ENCODE measurements at regions not wholly inside any gene's neighbourhood (a gene's known extent, or its start where the extent isn't known, plus 50 kb on each side); places are given as distances from the start of the nearest gene placed in this dataset.

- ATAC-seq (replicated peaks in 1 of 2) (no peak), DNase-seq (no peak)
- no peaks in the 10 kb centered on the region for H3K4me1 Mint-ChIP-seq (ENCODE audit: low read depth)
- H3K27ac Mint-ChIP-seq = no peak overlapping the region
- H3K4me3 Mint-ChIP-seq = no peak overlapping the region
- no peaks in the 10 kb centered on the region for H3K9me3 Mint-ChIP-seq
- H3K27me3 Mint-ChIP-seq (ENCODE audit: low read depth) = no peaks in the 10 kb centered on the region
- H3K36me3 Mint-ChIP-seq (ENCODE audit: insufficient read depth in 2 of 2) = no peaks in the 10 kb centered on the region
These were observed 82.7 kb upstream of the PMEPA1 start for GRCh38 chr20:57792386-57793080.

- Mint-ChIP-seq H3K4me3 (no peak overlapping the region), H3K27me3 (ENCODE audit: low read depth) (no peaks in the 10 kb centered on the region), H3K4me1 (ENCODE audit: low read depth) (no peaks in the 10 kb centered on the region), H3K9me3 (no peaks in the 10 kb centered on the region), H3K36me3 (ENCODE audit: insufficient read depth in 2 of 2) (no peaks in the 10 kb centered on the region), H3K27ac (no peak overlapping the region)
- DNase-seq (no peak), ATAC-seq (replicated peaks in 1 of 2) (no peak)
These were observed 82.2 kb upstream of the PMEPA1 start for GRCh38 chr20:57791966-57792365.

GRCh38 chr20:57791178-57791962 lies 81.6 kb upstream of the PMEPA1 start:
- no peak overlapping the region for H3K4me3 Mint-ChIP-seq

GRCh38 chr20:57790176-57790575 lies 80.4 kb upstream of the PMEPA1 start:
- H3K4me3 Mint-ChIP-seq = no peak overlapping the region

More at GRCh38 chr20:57791178-57791962, 81.6 kb upstream of the PMEPA1 start:
- Mint-ChIP-seq H3K36me3 (ENCODE audit: insufficient read depth in 2 of 2) (no peaks in the 10 kb centered on the region), H3K27ac (no peak overlapping the region), H3K4me1 (ENCODE audit: low read depth) (no peaks in the 10 kb centered on the region), H3K27me3 (ENCODE audit: low read depth) (no peaks in the 10 kb centered on the region), H3K9me3 (no peaks in the 10 kb centered on the region)
- no peak for ATAC-seq (replicated peaks in 1 of 2)
- DNase-seq = no peak

GRCh38 chr20:57788936-57789613 lies 79.3 kb upstream of the PMEPA1 start:
- Mint-ChIP-seq H3K9me3 (no peaks in the 10 kb centered on the region), H3K27me3 (ENCODE audit: low read depth) (no peaks in the 10 kb centered on the region), H3K27ac (no peak overlapping the region), H3K4me3 (no peak overlapping the region), H3K36me3 (ENCODE audit: insufficient read depth in 2 of 2) (no peaks in the 10 kb centered on the region), H3K4me1 (ENCODE audit: low read depth) (no peaks in the 10 kb centered on the region)
- no peak for DNase-seq
- no peak for ATAC-seq (replicated peaks in 1 of 2)

More at GRCh38 chr20:57790176-57790575, 80.4 kb upstream of the PMEPA1 start:
- DNase-seq (no peak), ATAC-seq (replicated peaks in 1 of 2) (no peak)
- H3K9me3 Mint-ChIP-seq = no peaks in the 10 kb centered on the region
- no peaks in the 10 kb centered on the region for H3K4me1 Mint-ChIP-seq (ENCODE audit: low read depth)
- no peak overlapping the region for H3K27ac Mint-ChIP-seq
- H3K36me3 Mint-ChIP-seq (ENCODE audit: insufficient read depth in 2 of 2) = no peaks in the 10 kb centered on the region
- H3K27me3 Mint-ChIP-seq (ENCODE audit: low read depth) = no peaks in the 10 kb centered on the region

GRCh38 chr20:57787990-57788781 lies 78.4 kb upstream of the PMEPA1 start:
- DNase-seq (no peak), ATAC-seq (replicated peaks in 1 of 2) (no peak)
- Mint-ChIP-seq H3K27ac (no peak overlapping the region), H3K36me3 (ENCODE audit: insufficient read depth in 2 of 2) (no peaks in the 10 kb centered on the region), H3K9me3 (no peaks in the 10 kb centered on the region), H3K27me3 (ENCODE audit: low read depth) (no peaks in the 10 kb centered on the region), H3K4me1 (ENCODE audit: low read depth) (no peaks in the 10 kb centered on the region), H3K4me3 (no peak overlapping the region)

- no peak overlapping the region for H3K27ac Mint-ChIP-seq
- H3K36me3 Mint-ChIP-seq (ENCODE audit: insufficient read depth in 2 of 2) = no peaks in the 10 kb centered on the region
- ATAC-seq (replicated peaks in 1 of 2) (no peak), DNase-seq (no peak)
- no peaks in the 10 kb centered on the region for H3K4me1 Mint-ChIP-seq (ENCODE audit: low read depth)
- H3K9me3 Mint-ChIP-seq = no peaks in the 10 kb centered on the region
- no peaks in the 10 kb centered on the region for H3K27me3 Mint-ChIP-seq (ENCODE audit: low read depth)
- no peak overlapping the region for H3K4me3 Mint-ChIP-seq
These were observed 77.6 kb upstream of the PMEPA1 start for GRCh38 chr20:57787151-57787989.

- peak in 1 of 2 donors; percentile 36 for ATAC-seq (replicated peaks in 1 of 2)
- Mint-ChIP-seq H3K4me1 (ENCODE audit: low read depth) (no peaks in the 10 kb centered on the region), H3K27me3 (ENCODE audit: low read depth) (no peaks in the 10 kb centered on the region), H3K9me3 (no peaks in the 10 kb centered on the region), H3K4me3 (no peak overlapping the region), H3K27ac (no peak overlapping the region), H3K36me3 (ENCODE audit: insufficient read depth in 2 of 2) (no peaks in the 10 kb centered on the region)
- no peak for DNase-seq
These were observed 76.6 kb upstream of the PMEPA1 start for GRCh38 chr20:57786304-57786932.

- Mint-ChIP-seq H3K9me3 (peaks cover 0 to 2% of the 10 kb centered on the region in 2 donors), H3K36me3 (ENCODE audit: insufficient read depth in 2 of 2) (no peaks in the 10 kb centered on the region)
- no peak for ATAC-seq (replicated peaks in 1 of 2)
These were observed 75.9 kb upstream of the PMEPA1 start for GRCh38 chr20:57785720-57786119.

GRCh38 chr20:57785061-57785460 lies 75.2 kb upstream of the PMEPA1 start:
- no peak overlapping the region for H3K27ac Mint-ChIP-seq
- H3K4me3 Mint-ChIP-seq = no peak overlapping the region
- H3K27me3 Mint-ChIP-seq (ENCODE audit: low read depth) = peaks cover 6% of the 10 kb centered on the region
- H3K4me1 Mint-ChIP-seq (ENCODE audit: low read depth) = no peaks in the 10 kb centered on the region
- ATAC-seq (replicated peaks in 1 of 2) = no peak
- DNase-seq = no peak
- H3K9me3 Mint-ChIP-seq = peaks cover 0 to 2% of the 10 kb centered on the region in 2 donors
- H3K36me3 Mint-ChIP-seq (ENCODE audit: insufficient read depth in 2 of 2) = no peaks in the 10 kb centered on the region

More at GRCh38 chr20:57785720-57786119, 75.9 kb upstream of the PMEPA1 start:
- Mint-ChIP-seq H3K27ac (no peak overlapping the region), H3K27me3 (ENCODE audit: low read depth) (peaks cover 6% of the 10 kb centered on the region), H3K4me1 (ENCODE audit: low read depth) (no peaks in the 10 kb centered on the region), H3K4me3 (no peak overlapping the region)
- DNase-seq = no peak

- Mint-ChIP-seq H3K36me3 (ENCODE audit: insufficient read depth in 2 of 2) (no peaks in the 10 kb centered on the region), H3K4me3 (no peak overlapping the region), H3K4me1 (ENCODE audit: low read depth) (no peaks in the 10 kb centered on the region), H3K27ac (no peak overlapping the region), H3K9me3 (peaks cover 0 to 2% of the 10 kb centered on the region in 2 donors), H3K27me3 (ENCODE audit: low read depth) (peaks cover 6% of the 10 kb centered on the region)
- no peak for DNase-seq
- ATAC-seq (replicated peaks in 1 of 2) = no peak
These were observed 74.4 kb upstream of the PMEPA1 start for GRCh38 chr20:57783956-57784837.

Measured in activated T-cell treated with anti-CD3 and anti-CD28 coated beads, Interleukin-2, amount 50 U/mL, for 72 hours (primary cell).